ENCODE measurements at regions not wholly inside any gene's neighbourhood (a gene's known extent, or its start where the extent isn't known, plus 50 kb on each side); places are given as distances from the start of the nearest gene placed in this dataset.

GRCh38 chr3:194766845-194767244, 81.2 kb downstream of the FAM43A start:
- no peak for ATAC-seq
- Histone ChIP-seq H3K27ac (ENCODE audit: extremely low read length, insufficient read depth, low read length) (no peak overlapping the region), H3K4me2 (ENCODE audit: low read depth, low read length) (no peak overlapping the region), H4K20me1 (ENCODE audit: insufficient read depth, low read length) (no peaks in the 10 kb centered on the region), H3K4me1 (ENCODE audit: insufficient read depth, low read length) (peaks cover 22% of the 10 kb centered on the region), H3K4me3 (replicated peaks in 1 of 3; ENCODE audit: insufficient read depth in 1 of 3, low read depth in 2 of 3, low read length in 3 of 3) (no peak overlapping the region), H3K9me3 (ENCODE audit: low read length) (no peaks in the 10 kb centered on the region), H3K9ac (ENCODE audit: insufficient read depth, low read depth, low read length) (no peak overlapping the region), H2AFZ (ENCODE audit: low read length) (no peak overlapping the region), H3K27me3 (ENCODE audit: control insufficient read depth in 1 of 2, insufficient read depth in 2 of 2, low read length in 2 of 2) (peaks cover 0 to 18% of the 10 kb centered on the region in 2 experiments; a peak in 2 of 5 replicates), H3K36me3 (replicated peaks in 1 of 2; ENCODE audit: control insufficient read depth in 1 of 2, insufficient read depth in 2 of 2, low read length in 2 of 2) (no peaks in the 10 kb centered on the region), H3K79me2 (ENCODE audit: insufficient read depth, low read length) (no peaks in the 10 kb centered on the region)
- ChIA-PET CTCF (ENCODE audit: low intra/inter-chr PET ratio, low total read pairs) (no interaction called here), POLR2A (no interaction called here)
- no peak for DNase-seq (ENCODE audit: low spot score)
- intact Hi-C loops (cut with micrococcal nuclease; ENCODE audit: unreplicated experiment): no loop called here
- BruUV-seq (replicated peaks): no TSS peak
- in situ Hi-C loops (cut with HindIII; ENCODE audit: extremely low pct_ligation_motif_present, low pct_unique_long_range_greater_than_20kb): no loop called here
- 13% methylated on average over 7 of the region's 7 CpGs for WGBS (ENCODE audit: low lambda C conversion rate)
- FAIRE-seq: no peak
- TF ChIP-seq SNAPC4 (CRISPR knock-in tag; IDR thresholded peaks at IDR 0.05) (no peak), RAD51 (IDR thresholded peaks at IDR 0.05; ENCODE audit: borderline replicate concordance) (no peak), ZNF773 (CRISPR knock-in tag; IDR thresholded peaks at IDR 0.05; ENCODE audit: borderline replicate concordance) (no peak), PHF21A (CRISPR knock-in tag; IDR thresholded peaks at IDR 0.05) (no peak)
